Fibroblast of peridontal ligament (primary cell): ENCODE measurements at regions not wholly inside any gene's neighbourhood (a gene's known extent, or its start where the extent isn't known, plus 50 kb on each side); places are given as distances from the start of the nearest gene placed in this dataset.
"Not testable (repeated sequence)": the region's sequence is repeated elsewhere in the genome, so short reads cannot be mapped to it uniquely, and the experiment has no call there.

ENCODE experiments used
- DNase-seq: peaks from one replicate; pipeline ENCODE4 v3.0.0-alpha.2; 2010; ENCODE audit errors: extremely low read depth

DNA sequence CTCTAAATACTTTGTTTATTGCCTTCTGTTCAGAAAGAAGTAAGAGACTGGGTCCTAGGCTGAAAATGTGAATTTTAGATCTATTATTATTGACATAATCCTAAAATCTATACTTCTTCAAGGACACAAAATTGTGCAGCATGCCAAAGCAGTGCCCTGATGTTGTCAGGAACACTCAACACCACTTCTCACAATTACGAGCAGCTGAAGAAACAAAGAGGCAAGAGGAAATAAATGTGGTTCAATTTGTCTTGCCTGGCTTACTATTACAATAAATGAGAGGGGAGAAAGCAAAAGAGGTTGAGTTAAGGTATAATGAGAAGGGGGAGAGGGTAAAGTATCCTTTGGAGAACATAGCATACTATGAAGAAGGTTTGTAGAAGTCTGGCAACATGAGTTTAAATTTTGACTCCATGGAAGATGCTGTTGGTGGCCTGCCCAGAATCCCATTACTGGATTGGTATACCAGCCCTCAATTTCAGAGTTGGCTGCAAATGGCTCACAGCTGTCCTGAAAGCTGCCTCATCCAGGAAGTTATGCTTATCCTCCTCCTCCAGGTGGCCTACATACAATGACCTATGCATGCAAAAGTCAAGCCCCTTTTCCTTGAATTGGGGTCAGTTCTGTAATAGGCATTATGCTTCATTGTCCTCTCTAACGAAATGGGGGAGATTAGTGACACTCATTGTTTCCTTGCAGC lies 274.6 kb upstream of the SMIM30 start:
- DNase-seq: no peak

DNA sequence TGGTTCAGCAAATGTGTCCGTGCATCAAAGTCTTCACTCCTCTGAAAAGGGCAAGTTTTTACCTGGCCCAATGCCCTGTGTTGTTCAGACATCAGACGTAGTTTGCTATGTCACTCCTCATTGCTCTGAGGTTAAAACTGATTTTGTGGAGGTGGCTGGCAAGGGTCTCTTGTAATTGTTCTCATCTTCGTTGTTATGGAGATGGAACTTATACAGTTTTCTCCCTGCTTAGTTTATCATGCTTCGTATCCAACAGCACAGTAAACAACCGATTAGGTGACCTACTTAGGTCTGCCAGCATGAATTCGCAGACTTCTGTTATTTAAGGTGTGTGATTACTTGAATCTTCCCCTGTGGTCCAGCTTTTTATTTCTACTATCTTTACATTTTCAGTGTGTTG lies 274.1 kb upstream of the SMIM30 start:
- DNase-seq: no peak

DNA sequence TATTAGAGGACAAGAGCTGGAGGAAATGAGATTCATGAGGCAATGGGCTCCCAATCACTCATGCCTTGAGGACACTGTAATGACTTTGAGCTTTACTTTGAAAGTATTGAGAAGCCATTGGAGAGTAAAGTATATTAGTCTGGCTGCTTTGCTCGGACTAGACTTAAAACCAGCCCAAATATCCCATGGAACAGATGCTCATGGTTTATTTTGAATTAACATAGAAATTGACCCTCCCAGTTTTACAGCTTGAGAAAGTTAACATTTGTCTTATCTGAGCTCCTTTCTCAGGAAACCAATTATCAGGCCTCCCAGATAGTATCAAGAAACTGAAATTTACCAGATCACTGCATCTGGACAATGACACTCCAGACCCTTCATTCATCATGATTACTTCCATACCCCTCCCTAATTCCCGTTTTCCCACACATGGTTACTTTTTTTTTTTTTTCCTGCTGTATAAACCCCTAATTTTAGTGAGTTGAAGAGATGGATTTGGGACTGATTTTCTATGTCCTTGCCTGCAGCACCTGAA lies 270.8 kb upstream of the SMIM30 start:
- no peak for DNase-seq

DNA sequence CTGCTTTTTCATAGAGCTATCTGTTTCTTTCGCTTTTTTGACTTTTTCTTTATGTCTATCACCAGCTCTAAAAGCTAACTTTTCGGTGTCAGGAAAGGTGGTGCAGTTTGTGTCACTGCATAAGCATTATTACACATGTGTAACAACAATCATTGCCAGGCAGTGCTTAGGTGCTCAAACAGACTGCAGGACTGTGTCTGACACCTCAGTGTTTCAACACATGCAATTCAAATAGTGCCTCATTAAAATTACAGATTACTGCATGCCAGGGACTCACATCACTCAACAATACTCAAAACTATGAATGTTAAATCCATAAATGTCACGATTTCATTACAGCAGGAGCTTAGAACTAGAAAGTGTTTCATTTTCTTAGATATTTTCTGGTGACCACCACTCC lies 265.3 kb upstream of the SMIM30 start:
- DNase-seq: no peak

DNA sequence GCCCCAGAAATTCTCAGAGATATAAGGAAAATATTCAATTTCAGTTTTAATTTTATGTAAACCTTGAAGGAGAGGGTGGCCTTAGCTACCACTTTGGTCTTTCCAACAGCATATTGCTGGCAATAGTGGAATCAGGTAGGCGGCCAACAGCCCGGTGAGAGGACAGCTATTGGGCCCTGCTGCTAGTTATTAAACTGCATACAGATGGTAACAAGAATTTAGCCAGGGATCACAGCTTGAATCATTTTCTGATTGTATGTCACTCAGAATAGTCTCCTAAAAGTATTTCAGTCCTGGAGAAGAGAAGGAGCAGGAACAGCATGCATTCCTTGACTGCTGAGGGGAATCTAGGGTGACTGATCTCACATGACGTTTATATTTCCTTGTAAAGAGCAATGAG lies 261.4 kb upstream of the SMIM30 start:
- DNase-seq: no peak

DNA sequence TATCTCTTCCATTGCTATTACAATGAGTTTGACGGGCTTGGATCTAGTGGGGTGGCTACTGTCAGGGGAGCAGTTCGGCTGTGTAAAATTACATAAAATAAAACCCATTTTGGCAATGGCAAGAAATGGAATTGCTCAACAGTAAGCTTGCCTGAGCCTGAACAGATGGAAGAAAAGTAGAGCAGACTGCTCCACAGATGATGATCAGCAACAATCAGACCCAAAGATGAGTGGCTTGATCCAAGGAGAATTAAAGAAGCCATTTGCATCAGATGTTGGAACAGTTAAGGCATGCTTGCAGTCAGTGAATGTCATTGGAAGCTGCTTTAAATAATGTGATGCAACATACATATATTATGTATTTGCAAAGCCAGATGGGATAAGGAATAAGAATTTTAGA lies 256.6 kb upstream of the SMIM30 start:
- peak; percentile 5 for DNase-seq

DNA sequence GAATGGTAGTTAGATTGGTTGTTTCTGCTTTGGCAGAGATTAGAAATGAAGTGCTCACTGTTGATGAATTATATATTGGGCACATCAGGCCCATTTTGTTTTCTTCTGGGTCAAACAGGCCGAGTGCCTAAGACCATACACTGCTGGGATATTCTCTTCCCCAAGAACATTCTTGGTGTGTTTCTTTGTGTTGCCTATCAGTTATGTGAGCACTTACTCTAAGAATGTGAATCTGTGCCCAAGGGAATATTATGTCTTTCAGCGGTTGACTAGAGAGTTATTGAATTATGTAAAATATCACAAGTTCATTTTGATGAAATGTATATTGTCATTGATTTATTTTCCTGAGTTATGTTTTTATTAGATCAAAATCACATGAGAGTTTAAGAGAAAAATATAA lies 255.5 kb upstream of the SMIM30 start:
- no peak for DNase-seq

DNA sequence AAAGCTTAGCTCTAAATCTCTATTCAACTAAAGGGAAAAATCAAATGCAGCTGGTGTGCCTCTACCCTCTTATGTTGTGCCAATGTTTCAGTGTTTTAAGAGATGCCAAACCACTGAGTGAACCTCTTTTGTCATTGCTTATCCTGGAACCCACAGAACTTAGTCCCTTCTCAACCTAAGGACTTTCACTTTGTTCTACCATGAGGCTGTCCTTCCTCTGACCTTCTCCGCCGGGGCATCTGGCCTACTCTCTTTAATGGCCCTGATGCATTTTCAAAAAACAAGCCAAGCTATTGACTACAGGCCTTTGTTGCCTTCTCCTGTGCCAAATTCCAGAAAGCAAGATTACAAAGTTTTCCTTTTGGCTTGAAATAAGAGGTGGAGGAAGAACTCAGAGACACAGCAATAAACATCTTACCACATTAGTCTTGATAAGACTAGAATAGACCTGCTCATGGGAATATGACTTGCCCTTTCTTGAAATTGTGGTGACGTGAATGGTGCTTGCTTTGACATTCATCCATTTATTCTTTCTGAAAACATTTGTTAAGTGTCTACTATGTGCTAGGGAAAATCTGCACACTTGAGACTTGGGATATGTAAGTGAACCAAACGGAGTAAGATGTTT lies 253.2 kb upstream of the SMIM30 start:
- DNase-seq: peak; percentile 73

DNA sequence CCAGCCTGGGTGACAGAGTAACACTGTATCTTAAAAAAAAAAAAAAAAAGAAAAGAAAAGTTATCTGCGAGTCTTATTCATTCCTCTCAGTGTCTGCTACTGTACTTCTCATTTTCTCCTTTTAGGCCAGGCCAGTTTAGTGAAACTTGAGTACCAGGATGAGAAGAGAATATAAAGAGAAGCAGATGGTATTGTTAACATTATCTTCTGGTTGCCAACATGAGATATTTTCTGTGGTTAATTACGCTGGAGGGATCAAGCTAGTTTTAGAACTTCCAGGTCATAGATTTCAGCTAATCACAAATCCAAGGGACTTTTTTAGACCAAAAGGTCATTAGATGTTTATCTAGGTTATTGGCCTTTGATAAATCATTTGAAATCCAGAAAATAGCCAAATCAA lies 252.6 kb upstream of the SMIM30 start:
- DNase-seq: peak; percentile 67

DNA sequence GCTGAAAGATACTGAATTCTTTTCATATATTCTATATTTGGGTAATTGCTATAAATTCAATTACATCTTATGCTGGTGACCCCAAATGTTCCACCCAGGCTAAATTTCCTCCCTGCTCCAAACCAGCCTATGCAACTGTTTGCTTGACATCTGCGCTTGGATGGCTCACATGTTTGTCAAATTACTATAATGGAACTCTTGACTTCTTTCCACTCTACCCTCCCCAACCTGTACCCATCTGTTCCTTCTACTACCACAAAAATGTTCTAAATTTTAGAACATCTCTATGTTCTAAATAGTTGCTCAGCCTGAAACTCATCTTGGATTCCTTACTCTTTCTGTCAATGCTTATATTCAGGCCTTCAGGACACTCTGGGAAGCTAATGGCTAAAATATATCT lies 249.9 kb upstream of the SMIM30 start:
- DNase-seq: no peak

DNA sequence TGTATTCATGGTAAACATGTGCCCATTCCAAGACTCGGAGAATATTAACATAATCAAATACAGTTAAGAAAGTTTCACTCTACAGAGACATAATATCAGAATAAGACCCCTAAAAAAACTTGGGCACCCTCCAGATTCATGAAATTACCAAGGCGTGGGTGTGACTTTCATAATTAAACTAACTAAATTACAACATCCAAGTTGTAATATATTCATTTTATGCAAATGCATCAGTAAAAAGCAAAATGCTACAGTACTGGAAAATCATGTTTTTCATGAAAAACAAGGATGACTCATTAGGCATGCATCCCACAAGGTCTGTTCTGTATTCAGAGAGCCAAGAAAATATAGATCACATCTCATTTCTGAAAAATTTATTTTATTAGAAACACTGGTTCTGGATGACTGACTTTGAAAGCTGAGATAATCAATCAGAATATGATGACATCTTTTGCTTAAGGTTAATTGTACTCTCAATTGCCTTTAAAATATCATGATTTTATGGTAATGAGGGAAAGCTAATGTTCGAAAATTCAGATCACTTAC lies 248.8 kb upstream of the SMIM30 start:
- peak; percentile 11 for DNase-seq

DNA sequence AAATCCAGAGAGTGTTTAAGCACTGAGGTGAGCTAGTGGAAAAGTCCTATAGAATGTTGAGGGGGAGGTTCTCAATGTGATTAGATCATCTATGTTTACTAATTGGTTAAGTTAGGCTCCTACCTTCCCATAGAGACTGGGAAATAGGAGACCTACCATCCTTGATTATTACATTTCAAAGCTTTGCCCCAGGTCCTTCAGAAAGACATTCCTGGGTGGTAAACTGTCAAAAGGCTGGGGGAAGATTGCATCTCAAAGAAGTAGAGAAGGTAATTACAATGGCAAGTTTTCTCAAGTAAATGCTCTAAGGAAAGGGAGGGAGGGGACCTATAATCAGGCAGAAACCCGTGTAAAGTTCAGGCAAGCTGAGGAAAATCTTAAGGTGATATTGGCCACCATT lies 247.8 kb upstream of the SMIM30 start:
- no peak for DNase-seq

DNA sequence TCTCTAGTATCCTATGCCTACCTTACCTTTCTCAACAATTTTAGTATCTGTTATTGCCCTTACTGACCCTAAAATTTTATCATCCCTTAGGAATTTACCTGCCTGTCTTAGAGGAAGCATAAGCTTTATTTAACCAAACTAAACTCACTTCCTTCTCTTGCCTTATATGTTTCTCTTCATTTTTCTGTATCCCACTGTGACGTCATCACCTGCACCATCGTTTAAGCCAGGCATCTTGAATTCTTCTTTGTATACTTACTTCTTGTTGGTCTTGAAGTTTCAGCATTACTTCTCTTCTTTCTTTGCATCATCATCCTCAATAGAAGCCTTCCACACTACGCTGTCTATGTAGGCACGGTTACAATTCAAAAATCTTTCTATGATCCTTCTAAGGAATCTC lies 231.0 kb upstream of the SMIM30 start:
- no peak for DNase-seq

DNA sequence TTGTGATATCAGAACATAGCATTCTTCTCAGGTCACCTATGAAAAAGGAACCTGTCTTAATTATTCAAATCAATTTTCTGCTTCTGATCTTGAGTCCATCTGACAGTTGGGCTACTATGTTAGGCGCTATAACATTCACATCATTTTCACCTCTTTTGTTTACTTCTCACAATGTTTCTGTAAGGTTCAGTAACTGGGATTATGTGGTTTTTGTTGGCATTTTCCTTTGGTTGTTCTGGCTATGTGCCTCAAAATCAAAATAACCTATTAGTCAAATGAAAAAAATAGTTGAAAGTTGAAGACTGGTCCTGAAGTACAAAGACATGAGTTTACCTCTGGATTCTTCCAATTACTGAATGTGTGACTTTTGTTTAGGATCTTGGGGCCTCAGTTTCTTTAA lies 221.3 kb upstream of the SMIM30 start:
- no peak for DNase-seq

DNA sequence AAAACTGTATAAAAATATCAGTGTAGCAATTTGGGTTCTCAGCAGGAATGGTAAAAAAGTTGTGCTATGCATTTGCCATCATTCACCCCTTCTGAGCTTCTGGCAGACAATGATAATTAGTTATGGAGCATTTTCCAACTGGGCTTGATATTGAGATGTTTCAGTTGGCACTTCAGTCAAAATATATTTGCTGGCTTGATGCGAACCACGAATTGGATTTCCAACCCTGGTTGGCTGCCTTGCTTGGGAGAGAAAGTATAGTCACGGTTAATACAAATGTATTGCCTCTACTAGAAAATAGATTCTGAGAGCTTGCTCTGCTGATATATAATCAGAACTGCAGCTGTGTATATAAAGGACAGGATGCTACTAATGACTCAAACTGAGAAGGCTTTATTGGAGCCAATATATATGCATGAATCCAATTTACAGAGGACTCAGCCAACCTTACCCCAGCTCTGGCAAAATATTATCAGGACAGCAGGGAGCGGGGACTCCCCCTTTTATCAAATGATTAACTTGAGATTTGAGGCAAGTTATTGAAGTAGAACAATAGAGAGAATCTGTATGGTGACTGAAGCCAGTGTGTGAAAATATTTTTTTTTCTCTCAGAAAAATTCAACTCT lies 219.8 kb upstream of the SMIM30 start:
- no peak for DNase-seq

DNA sequence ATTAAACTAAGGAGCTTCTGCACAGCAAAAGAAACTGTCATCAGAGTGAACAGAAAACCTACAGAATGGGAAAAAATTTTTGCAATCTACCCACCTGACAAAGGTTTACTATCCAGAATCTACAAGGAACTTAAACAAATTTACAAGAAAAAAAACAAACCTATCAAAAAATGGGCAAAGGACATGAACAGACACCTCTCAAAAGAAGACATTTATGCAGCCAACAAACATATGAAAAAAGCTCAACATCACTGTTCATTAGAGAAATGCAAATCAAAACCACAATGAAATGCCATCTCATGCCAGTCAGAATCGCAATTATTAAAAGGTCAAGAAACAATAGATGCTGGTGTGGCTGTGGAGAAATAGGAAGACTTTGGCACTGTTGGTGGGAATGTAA lies 218.5 kb upstream of the SMIM30 start:
- not testable (repeated sequence) for DNase-seq

DNA sequence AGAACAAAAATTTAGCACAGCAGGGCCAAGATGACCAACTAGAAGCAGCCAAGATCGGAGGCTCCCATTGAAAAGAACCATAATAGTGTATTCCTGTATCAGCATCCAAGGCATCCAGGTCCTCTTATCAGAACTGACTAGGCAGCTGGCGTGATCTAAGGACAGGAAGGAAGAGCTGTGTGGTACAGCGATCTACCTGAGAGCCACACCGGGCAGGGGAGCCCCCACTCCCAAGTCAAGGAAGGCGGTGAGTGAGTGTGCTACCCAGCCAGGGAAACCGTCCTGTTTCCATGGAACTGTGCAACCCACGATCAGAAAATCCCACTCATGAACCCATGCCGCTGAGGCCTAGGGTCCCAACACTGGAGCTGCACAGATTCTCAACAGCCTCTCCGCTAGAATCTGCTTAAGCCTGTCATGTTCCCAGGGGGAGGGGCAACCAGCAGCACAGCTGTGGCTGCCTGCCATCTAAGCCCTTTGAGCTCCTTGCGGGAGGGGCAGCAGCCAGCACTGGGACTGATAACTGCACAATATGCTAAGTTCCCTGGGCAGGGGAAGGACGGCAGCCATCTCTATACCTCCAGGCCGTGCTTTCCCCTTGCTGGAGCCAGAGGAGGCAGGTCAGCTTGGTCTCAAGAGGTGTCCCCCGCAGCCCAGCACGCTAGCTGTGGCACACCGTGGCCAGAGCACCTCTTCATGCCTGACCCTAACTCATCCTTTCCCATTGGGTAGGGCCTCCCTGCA lies 213.0 kb upstream of the SMIM30 start:
- DNase-seq: no peak

DNA sequence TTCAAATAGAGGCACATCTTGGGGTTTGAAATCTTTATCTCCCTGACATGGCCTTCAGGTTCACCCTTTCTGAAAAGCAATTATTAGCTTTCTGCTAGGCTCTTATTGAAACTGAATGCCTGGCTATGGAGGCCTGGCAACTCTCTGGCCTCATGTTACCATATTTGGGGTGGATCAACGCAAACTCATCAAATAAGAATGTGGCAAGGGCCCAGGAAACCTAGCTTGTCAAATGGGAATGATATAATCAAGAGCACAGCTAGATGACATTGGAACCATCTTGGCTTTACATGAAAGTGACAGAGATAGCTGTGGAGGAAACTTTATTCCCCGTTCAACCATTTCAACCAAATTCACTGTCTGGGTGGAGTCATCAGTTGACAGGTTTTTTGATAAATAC lies 202.8 kb upstream of the SMIM30 start:
- peak; percentile 1 for DNase-seq

DNA sequence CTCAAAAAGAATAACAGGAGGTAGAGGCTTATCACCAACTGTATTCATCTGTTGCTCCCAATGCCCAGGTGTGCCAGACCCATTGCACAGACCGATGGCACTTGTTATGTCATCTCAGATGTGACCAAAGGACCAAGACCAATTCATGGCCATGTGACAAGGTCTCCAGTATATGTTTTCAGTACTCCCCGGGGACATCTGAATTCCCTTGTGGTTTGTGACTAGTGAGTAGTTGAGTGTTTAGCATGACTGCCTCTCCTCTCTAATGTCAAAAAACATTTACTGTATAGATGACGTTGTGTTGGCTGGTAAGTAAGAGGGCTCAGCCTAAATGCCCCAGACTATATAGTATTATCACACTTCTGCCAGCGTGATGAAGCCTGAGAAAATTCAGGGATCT lies 202.1 kb upstream of the SMIM30 start:
- DNase-seq: no peak

DNA sequence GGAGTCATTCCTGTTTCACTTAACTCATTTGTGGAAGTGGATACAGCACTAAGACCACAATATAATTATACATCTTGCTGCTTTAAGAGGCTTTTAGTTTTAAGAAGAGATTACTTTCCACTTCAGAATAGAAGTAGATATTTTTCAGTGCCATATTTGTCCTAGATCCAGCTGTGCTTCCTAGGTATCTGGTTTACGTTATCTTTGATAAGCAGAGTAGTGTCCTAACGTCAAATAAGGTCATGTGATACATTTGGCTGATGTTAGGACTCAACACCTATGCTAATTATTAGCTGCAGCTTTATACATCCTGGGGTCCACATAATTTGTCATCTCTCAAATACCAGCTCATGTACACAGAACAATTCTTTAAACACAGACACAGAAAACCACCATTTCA lies 196.2 kb upstream of the SMIM30 start:
- no peak for DNase-seq

DNA sequence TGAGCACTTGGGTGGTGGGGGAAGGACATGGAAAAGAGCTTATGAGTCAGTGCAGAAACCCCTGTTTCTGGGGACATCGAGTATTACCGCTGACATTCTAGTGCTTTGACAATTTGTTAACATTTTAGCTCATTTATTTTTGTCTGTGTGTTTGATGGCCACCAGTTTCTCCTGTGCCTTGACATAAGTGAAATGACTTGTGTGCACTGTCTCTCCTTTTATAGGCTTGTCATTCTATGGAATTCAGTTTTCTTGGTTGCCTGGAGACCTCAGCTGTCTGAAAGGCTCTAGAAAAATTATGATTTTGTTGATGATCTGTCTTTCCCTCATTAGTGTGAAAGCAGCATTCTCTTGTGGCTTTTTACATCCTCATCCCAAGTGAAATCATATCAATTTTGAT lies 190.0 kb upstream of the SMIM30 start:
- no peak for DNase-seq

DNA sequence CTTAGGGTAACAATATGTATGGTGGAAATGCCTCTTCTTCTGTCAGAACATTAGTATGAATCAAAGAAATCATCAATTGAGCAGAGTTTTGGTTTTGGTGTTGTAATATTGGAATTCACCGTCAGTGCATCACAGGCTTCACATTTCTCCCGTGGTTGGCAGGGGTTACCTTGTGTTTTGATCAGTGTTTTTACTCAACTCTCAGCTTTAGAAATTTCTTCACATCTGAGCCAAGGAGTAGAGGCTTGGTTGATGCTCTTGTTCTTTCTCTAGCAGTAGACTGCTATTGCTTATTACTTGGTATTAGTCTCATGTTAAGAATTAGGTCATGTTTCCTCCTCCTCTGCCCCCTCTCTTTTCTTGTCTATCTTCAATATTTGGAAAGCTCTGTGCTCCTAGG lies 188.8 kb upstream of the SMIM30 start:
- no peak for DNase-seq
